ENCODE measurements at regions not wholly inside any gene's neighbourhood (a gene's known extent, or its start where the extent isn't known, plus 50 kb on each side); places are given as distances from the start of the nearest gene placed in this dataset.

GRCh38 chr2:199589306-199589705 lies 131.6 kb upstream of the SATB2 start (continued):
- TF ChIP-seq, protein P1, sequence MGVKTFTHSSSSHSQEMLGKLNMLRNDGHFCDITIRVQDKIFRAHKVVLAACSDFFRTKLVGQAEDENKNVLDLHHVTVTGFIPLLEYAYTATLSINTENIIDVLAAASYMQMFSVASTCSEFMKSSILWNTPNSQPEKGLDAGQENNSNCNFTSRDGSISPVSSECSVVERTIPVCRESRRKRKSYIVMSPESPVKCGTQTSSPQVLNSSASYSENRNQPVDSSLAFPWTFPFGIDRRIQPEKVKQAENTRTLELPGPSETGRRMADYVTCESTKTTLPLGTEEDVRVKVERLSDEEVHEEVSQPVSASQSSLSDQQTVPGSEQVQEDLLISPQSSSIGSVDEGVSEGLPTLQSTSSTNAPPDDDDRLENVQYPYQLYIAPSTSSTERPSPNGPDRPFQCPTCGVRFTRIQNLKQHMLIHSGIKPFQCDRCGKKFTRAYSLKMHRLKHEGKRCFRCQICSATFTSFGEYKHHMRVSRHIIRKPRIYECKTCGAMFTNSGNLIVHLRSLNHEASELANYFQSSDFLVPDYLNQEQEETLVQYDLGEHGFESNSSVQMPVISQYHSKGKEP (tag by site-specific recombination; IDR thresholded peaks at IDR 0.05), result peak; percentile 95
- no peak for TF ChIP-seq ZNF76 (tag by site-specific recombination; IDR thresholded peaks at IDR 0.05; ENCODE audit: borderline replicate concordance, low read depth)

- Histone ChIP-seq H3K4me1 (ENCODE audit: control insufficient read depth, insufficient read depth, low read length) (peaks cover 9% of the 10 kb centered on the region), H3K4me3 (ENCODE audit: low read depth, low read length) (no peak overlapping the region), H3K36me3 (ENCODE audit: control insufficient read depth in 2 of 2, insufficient read depth in 1 of 2, low read length in 2 of 2) (no peaks in the 10 kb centered on the region), H3K9me3 (ENCODE audit: control insufficient read depth, insufficient read depth, low read depth, low read length) (no peaks in the 10 kb centered on the region), H3K27ac (ENCODE audit: extremely low read depth, low read depth, low read length) (no peak overlapping the region)
- TF ChIP-seq FEZF1 (tag by site-specific recombination; IDR thresholded peaks at IDR 0.05) (peak; percentile 54), YY1 (tag by site-specific recombination; IDR thresholded peaks at IDR 0.05) (no peak), ZNF132 (tag by site-specific recombination; IDR thresholded peaks at IDR 0.05; ENCODE audit: borderline replicate concordance) (no peak), ZNF449 (tag by site-specific recombination; IDR thresholded peaks at IDR 0.05) (no peak), ZNF548 (tag by site-specific recombination; IDR thresholded peaks at IDR 0.05) (no peak), ZNF558 (tag by site-specific recombination; IDR thresholded peaks at IDR 0.05) (no peak), ZNF670 (tag by site-specific recombination; IDR thresholded peaks at IDR 0.05; ENCODE audit: low read depth) (no peak), PRDM1 (tag by site-specific recombination; IDR thresholded peaks at IDR 0.05) (no peak), ZNF677 (tag by site-specific recombination; IDR thresholded peaks at IDR 0.05) (no peak)
- TF ChIP-seq, protein P1 (tag by site-specific recombination; IDR thresholded peaks at IDR 0.05), result peak; percentile 63
- TF ChIP-seq, protein P2, sequence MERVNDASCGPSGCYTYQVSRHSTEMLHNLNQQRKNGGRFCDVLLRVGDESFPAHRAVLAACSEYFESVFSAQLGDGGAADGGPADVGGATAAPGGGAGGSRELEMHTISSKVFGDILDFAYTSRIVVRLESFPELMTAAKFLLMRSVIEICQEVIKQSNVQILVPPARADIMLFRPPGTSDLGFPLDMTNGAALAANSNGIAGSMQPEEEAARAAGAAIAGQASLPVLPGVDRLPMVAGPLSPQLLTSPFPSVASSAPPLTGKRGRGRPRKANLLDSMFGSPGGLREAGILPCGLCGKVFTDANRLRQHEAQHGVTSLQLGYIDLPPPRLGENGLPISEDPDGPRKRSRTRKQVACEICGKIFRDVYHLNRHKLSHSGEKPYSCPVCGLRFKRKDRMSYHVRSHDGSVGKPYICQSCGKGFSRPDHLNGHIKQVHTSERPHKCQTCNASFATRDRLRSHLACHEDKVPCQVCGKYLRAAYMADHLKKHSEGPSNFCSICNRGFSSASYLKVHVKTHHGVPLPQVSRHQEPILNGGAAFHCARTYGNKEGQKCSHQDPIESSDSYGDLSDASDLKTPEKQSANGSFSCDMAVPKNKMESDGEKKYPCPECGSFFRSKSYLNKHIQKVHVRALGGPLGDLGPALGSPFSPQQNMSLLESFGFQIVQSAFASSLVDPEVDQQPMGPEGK (tag by site-specific recombination; IDR thresholded peaks at IDR 0.05), result no peak
- POLR2A ChIA-PET, result no interaction called here
- CTCF ChIA-PET, result interaction anchor here (0.6 kb wide), 1 partner anchor 346 kb away, joined by 3 read pairs; no protein-coding TSS in a partner anchor
These were observed 130.3 kb upstream of the SATB2 start for GRCh38 chr2:199588054-199588453.

DNA sequence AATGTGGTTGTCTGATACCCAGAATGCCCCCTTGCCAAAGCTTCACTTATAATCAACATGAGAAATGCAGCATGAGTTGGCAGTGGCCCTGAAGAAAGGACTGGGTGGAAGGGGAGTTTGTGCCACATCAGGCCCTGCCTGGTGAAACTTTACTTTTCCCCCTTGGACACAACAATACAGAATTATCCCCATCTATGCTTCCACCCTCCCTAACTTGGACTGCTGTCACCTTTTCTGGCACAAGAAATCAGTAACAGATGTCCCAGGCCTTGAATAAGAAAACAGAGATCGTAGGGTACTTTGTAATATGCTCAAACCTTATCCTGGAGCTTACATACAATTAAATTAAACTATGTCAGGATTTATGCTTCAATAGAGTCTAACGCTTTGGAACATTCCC lies 128.9 kb upstream of the SATB2 start:
- TF ChIP-seq ZNF404 (tag by site-specific recombination; IDR thresholded peaks at IDR 0.05), result no peak
- no peak for TF ChIP-seq ZNF223 (tag by site-specific recombination; IDR thresholded peaks at IDR 0.05)
- no peak for TF ChIP-seq BCL11A (tag by site-specific recombination; IDR thresholded peaks at IDR 0.05; ENCODE audit: low read depth)
- TF ChIP-seq, protein P3, sequence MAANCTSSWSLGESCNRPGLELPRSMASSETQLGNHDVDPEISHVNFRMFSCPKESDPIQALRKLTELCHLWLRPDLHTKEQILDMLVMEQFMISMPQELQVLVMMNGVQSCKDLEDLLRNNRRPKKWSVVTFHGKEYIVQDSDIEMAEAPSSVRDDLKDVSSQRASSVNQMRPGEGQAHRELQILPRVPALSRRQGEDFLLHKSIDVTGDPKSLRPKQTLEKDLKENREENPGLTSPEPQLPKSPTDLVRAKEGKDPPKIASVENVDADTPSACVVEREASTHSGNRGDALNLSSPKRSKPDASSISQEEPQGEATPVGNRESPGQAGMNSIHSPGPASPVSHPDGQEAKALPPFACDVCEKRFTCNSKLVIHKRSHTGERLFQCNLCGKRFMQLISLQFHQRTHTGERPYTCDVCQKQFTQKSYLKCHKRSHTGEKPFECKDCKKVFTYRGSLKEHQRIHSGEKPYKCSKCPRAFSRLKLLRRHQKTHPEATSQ (tag by site-specific recombination; IDR thresholded peaks at IDR 0.05), result no peak
- no peak for TF ChIP-seq ZBTB21 (tag by site-specific recombination; IDR thresholded peaks at IDR 0.05)
- no peak for TF ChIP-seq ZNF488 (tag by site-specific recombination; IDR thresholded peaks at IDR 0.05)
- no peak overlapping the region for H3K27ac ChIP-seq (ENCODE audit: extremely low read depth, low read depth, low read length)
- peaks cover 9% of the 10 kb centered on the region for H3K4me1 ChIP-seq (ENCODE audit: control insufficient read depth, insufficient read depth, low read length)
- POLR2A ChIA-PET, result no interaction called here
- CTCF ChIA-PET, result interaction anchor here (1.1 kb wide), 1 partner anchor 10 kb away, joined by 4 read pairs; no protein-coding TSS in a partner anchor
- H3K36me3 ChIP-seq (ENCODE audit: control insufficient read depth in 2 of 2, insufficient read depth in 1 of 2, low read length in 2 of 2), result no peaks in the 10 kb centered on the region
- H3K4me3 ChIP-seq (ENCODE audit: low read depth, low read length), result no peak overlapping the region
- H3K9me3 ChIP-seq (ENCODE audit: control insufficient read depth, insufficient read depth, low read depth, low read length), result no peaks in the 10 kb centered on the region

All from HEK293 (cell line).